ENCODE measurements at regions not wholly inside any gene's neighbourhood (a gene's known extent, or its start where the extent isn't known, plus 50 kb on each side); places are given as distances from the start of the nearest gene placed in this dataset.

- Mint-ChIP-seq H3K36me3 (ENCODE audit: low read depth) (no peaks in the 10 kb centered on the region), H3K27ac (no peak overlapping the region), H3K4me1 (ENCODE audit: low read depth) (peaks cover 7% of the 10 kb centered on the region; the same call in 1 of the 2 replicates), H3K4me3 (no peak overlapping the region), H3K27me3 (ENCODE audit: insufficient read depth) (peaks cover 3% of the 10 kb centered on the region; the same call in 1 of the 2 replicates), H3K9me3 (no peaks in the 10 kb centered on the region; the same call in 1 of the 2 replicates)
- no peak for TF ChIP-seq CTCF (IDR thresholded peaks at IDR 0.05)
- DNase-seq: no peak
These were observed 439.7 kb downstream of the ADAMTS20 start for GRCh38 chr12:43112101-43112920.

- H3K27ac Mint-ChIP-seq: no peak overlapping the region
- peaks cover 3% of the 10 kb centered on the region; the same call in 1 of the 2 replicates for H3K27me3 Mint-ChIP-seq (ENCODE audit: insufficient read depth)
- H3K9me3 Mint-ChIP-seq: no peaks in the 10 kb centered on the region; the same call in 1 of the 2 replicates
- H3K36me3 Mint-ChIP-seq (ENCODE audit: low read depth): no peaks in the 10 kb centered on the region
- DNase-seq: no peak
- H3K4me1 Mint-ChIP-seq (ENCODE audit: low read depth): peaks cover 7% of the 10 kb centered on the region; the same call in 1 of the 2 replicates
- no peak for TF ChIP-seq CTCF (IDR thresholded peaks at IDR 0.05)
- H3K4me3 Mint-ChIP-seq: no peak overlapping the region
These were observed 440.4 kb downstream of the ADAMTS20 start for GRCh38 chr12:43111608-43112007.

- peaks cover 3% of the 10 kb centered on the region; the same call in 1 of the 2 replicates for H3K27me3 Mint-ChIP-seq (ENCODE audit: insufficient read depth)
- H3K27ac Mint-ChIP-seq: no peak overlapping the region
- H3K9me3 Mint-ChIP-seq: no peaks in the 10 kb centered on the region; the same call in 1 of the 2 replicates
- no peaks in the 10 kb centered on the region for H3K36me3 Mint-ChIP-seq (ENCODE audit: low read depth)
- no peak for TF ChIP-seq CTCF (IDR thresholded peaks at IDR 0.05)
- no peak overlapping the region for H3K4me3 Mint-ChIP-seq
- no peak for DNase-seq
- peaks cover 7% of the 10 kb centered on the region; the same call in 1 of the 2 replicates for H3K4me1 Mint-ChIP-seq (ENCODE audit: low read depth)
These were observed 442.2 kb downstream of the ADAMTS20 start for GRCh38 chr12:43109631-43110345.

GRCh38 chr12:43108656-43109055 lies 443.3 kb downstream of the ADAMTS20 start:
- H3K27me3 Mint-ChIP-seq (ENCODE audit: insufficient read depth): peaks cover 3% of the 10 kb centered on the region; the same call in 1 of the 2 replicates
- H3K36me3 Mint-ChIP-seq (ENCODE audit: low read depth): no peaks in the 10 kb centered on the region
- no peak overlapping the region for H3K27ac Mint-ChIP-seq
- H3K9me3 Mint-ChIP-seq: no peaks in the 10 kb centered on the region; the same call in 1 of the 2 replicates
- H3K4me1 Mint-ChIP-seq (ENCODE audit: low read depth): peaks cover 7% of the 10 kb centered on the region; the same call in 1 of the 2 replicates
- no peak for DNase-seq
- no peak overlapping the region for H3K4me3 Mint-ChIP-seq
- no peak for TF ChIP-seq CTCF (IDR thresholded peaks at IDR 0.05)

GRCh38 chr12:43107026-43107775 lies 444.8 kb downstream of the ADAMTS20 start:
- Mint-ChIP-seq H3K27ac (no peak overlapping the region), H3K4me3 (no peak overlapping the region), H3K9me3 (no peaks in the 10 kb centered on the region; the same call in 1 of the 2 replicates), H3K27me3 (ENCODE audit: insufficient read depth) (peaks cover 3% of the 10 kb centered on the region; the same call in 1 of the 2 replicates), H3K4me1 (ENCODE audit: low read depth) (peaks cover 7% of the 10 kb centered on the region; the same call in 1 of the 2 replicates), H3K36me3 (ENCODE audit: low read depth) (no peaks in the 10 kb centered on the region)
- DNase-seq: no peak
- TF ChIP-seq CTCF (IDR thresholded peaks at IDR 0.05): no peak
